Mesenteric fat pad (tissue), 1 donor: ENCODE measurements at regions not wholly inside any gene's neighbourhood (a gene's known extent, or its start where the extent isn't known, plus 50 kb on each side); places are given as distances from the start of the nearest gene placed in this dataset.

Source experiments
- DNase-seq: peaks from one replicate; pipeline ENCODE4 v3.0.0-alpha.2; 2020; ENCODE audit warnings: low spot score
- donor health status: DM: yes; HTN: yes; CAD: no.

DNA sequence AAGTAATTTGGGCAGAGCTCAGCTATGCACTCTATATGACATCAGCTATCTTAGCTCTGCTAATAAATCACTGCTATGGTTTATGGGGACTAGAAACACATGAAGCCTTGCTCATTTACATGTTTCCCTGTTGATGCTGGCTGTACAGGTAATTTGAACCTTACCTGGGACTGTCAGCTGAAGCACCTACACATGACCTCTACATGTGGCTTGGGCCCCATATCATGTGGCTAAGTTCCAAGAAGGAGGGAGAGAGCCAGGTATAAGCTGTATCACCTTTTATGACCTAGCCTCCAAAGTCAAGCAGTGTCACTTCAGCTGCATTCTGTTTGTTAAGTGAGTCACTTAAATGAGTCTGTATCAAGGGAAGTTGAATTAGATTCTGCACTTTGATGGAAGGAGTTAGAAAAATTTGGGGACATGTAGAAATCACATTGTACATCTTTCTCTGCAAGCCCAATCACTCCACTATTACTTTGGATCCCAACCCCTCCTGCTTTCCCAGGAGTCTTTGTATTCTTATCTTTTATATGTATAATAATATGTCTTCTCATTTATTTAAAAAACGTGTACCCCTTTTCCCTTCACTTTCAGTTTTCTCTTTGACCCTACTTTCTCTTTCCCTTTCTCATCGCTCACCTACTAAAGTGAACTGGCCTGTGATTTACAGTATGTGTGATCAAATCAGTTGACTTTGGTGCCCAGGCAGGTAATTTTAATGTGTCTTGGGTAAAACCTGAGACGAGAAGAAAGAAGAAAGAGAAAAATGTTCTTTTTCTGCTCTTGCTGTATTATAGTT is 53.4 kb upstream of the PRKACB start:
- DNase-seq: no peak

GRCh38 chr1:84089867-84090266 is 54.2 kb upstream of the PRKACB start:
- DNase-seq: no peak

GRCh38 chr1:84089465-84089864 is 54.6 kb upstream of the PRKACB start:
- no peak for DNase-seq

GRCh38 chr1:84086616-84087015 is 57.5 kb upstream of the PRKACB start:
- no peak for DNase-seq

GRCh38 chr1:84086189-84086588 is 57.9 kb upstream of the PRKACB start:
- no peak for DNase-seq

- no peak for DNase-seq
Measured at GRCh38 chr1:84083307-84083706, 60.8 kb upstream of the PRKACB start.

- no peak for DNase-seq
Measured at GRCh38 chr1:84078842-84079202, 65.2 kb upstream of the PRKACB start.

- DNase-seq: peak; percentile 91
Measured at GRCh38 chr1:84078108-84078841, 65.8 kb upstream of the PRKACB start.

DNA sequence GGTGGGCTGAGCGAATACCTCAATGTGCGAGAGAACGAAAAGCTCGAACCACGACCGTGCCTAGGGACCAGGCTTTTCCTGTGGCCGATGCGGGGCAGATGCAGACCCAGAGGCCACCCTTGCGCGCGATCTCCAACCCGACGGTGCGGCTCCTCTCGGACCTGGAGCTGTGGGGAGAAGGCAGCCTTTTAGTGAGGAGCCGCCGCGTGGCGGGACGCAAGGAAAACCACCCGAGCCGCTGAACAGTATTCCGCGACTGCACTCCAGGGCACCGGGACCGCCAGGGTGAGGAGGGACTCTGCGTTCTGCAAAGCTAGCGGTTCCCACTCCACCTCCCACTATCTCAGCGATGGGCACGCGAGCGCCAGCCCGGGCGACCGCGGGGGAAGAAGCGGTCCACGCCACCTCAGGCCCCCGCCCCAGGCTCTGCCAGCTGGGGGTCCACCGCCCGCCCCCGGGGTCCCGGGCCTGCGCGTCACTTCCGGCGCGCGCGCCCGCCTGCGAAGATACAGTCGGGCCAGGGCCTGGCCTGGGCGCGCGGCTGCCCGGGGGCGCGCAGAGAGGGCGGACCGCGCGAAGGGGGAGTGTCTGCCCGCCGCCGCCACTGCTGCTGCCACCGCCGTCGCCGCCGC is 66.5 kb upstream of the PRKACB start:
- peak; percentile 90 for DNase-seq

GRCh38 chr1:84073266-84073665 is 70.8 kb upstream of the PRKACB start:
- no peak for DNase-seq

DNA sequence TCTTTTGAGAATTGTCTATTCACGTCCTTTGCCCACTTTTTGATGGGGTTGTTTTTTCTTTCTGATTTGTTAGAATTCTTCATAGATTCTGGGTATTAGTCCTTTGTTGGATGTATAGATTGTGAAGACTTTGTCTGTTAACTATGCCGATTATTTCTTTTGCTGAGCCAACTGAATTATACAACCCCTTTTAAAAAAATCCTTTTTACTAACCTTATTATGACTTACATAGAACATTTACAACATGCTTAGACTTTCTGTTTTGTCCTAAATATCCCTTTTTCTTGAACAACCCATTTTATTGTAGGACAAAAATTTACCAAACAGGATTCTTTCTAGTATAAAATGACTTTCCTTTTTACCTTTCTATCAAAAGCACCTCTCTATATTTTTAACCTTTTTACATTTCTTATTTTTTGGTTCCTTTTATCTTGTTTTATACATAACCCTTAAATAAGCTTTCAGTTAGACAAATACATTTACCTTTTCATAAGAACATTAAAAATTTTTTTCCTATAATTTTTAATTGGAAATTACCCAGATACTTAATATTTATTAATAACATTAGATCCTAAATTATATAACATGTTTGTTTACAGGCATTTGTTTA is 70.4 kb upstream of the TTLL7 start:
- no peak for DNase-seq

DNA sequence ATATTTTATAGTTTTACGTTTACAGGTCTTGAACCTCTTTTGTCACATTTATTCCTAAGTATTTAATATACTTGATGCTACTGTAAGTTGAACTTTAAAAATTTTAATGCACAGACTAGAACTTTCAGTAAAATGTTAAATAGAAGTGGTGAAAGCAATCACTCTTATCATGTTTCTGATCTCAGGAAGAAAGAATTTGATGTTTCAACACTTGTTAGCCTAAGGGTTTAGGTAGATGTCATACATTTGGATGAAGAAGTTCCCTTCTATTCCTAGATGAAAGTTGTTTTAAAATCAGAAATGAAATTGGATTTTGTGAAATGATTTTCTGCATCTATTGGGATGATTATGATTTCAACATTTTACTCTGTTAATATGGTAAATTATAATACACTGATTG is 63.6 kb upstream of the TTLL7 start:
- DNase-seq: no peak

- DNase-seq: no peak
Measured at GRCh38 chr1:84061336-84061735, 62.4 kb upstream of the TTLL7 start.

DNA sequence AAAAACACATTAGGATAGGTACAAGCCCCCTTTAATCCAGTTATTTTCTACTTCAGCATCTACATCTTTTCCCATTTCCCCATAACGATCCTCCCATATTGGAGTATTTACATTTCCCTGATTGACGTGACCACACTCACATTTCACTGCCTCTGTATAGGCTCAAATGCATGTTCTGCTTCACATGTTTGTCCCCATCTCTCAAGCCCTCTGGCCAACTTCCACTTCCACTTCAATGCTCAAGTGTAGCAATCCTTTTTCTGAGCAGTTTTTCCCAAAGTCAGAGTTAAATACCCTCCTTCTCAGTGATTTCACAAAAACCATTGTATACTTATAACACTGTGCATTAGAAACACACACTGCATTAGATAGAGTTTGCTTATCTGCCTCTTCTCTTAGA is 61.8 kb upstream of the TTLL7 start:
- no peak for DNase-seq

- no peak for DNase-seq
Measured at GRCh38 chr1:84048820-84049219, 49.9 kb upstream of the TTLL7 start.
